MCF 10A (cell line): ENCODE measurements at regions not wholly inside any gene's neighbourhood (a gene's known extent, or its start where the extent isn't known, plus 50 kb on each side); places are given as distances from the start of the nearest gene placed in this dataset.

Source experiments
- BruUV-seq: library from RNA; stranded (reverse); fragments of 400-500 nt; replicated peaks from 2 replicates; lab custom pipeline; 2021; lab: Mats Ljungman, UMichigan
- CTCF ChIA-PET: fragments of 300-600 bp; sonication (Branson Sonifier 250); formaldehyde crosslinking; extraction: SDS; loops from one replicate; lab custom pipeline; 2021; ENCODE audit warnings: antibody characterized with exemption, inconsistent platforms; lab: Yijun Ruan, JAX
- POLR2A ChIA-PET: fragments of 300-600, 350-650 bp; sonication (Branson Sonifier 250); formaldehyde crosslinking; extraction: SDS; loops from one replicate; lab custom pipeline; 2020; ENCODE audit warnings: antibody characterized with exemption, inconsistent platforms; lab: Yijun Ruan, JAX
- DNase-seq: peaks from one replicate; pipeline ENCODE4 v3.0.0-alpha.2; 2018; ENCODE audit not compliant: unreplicated experiment
- H3K27ac Mint-ChIP-seq: one replicate; pipeline ENCODE4 v1.8.0; 2022; ENCODE audit warnings: mild to moderate bottlenecking, low read depth, mixed read lengths; ENCODE audit not compliant: unreplicated experiment
- H3K27me3 Mint-ChIP-seq: one replicate; pipeline ENCODE4 v1.8.0; 2022; ENCODE audit warnings: mixed read lengths; ENCODE audit not compliant: insufficient read depth, unreplicated experiment
- H3K36me3 Mint-ChIP-seq: one replicate; pipeline ENCODE4 v1.8.0; 2022; ENCODE audit warnings: mild to moderate bottlenecking, moderate library complexity, mixed read lengths; ENCODE audit not compliant: insufficient read depth, unreplicated experiment
- H3K4me1 Mint-ChIP-seq: one replicate; pipeline ENCODE4 v1.8.0; 2022; ENCODE audit warnings: mixed read lengths; ENCODE audit not compliant: insufficient read depth, unreplicated experiment
- H3K4me3 Mint-ChIP-seq: one replicate; pipeline ENCODE4 v1.8.0; 2022; ENCODE audit warnings: mild to moderate bottlenecking, moderate library complexity, mixed read lengths; ENCODE audit not compliant: unreplicated experiment
- H3K9me3 Mint-ChIP-seq: one replicate; pipeline ENCODE4 v1.8.0; 2022; ENCODE audit warnings: mixed read lengths; ENCODE audit not compliant: unreplicated experiment
- intact Hi-C: fragments of 100-400 bp; cut with micrococcal nuclease; formaldehyde crosslinking; loops from 2 replicates; pipeline ENCODE4 v1.14.1; 2022
- TF ChIP-seq, protein P1 (sequence below): fragments of 200-600 bp; IDR thresholded peaks from one replicate; pipeline ENCODE4 v1.8.0; 2022; ENCODE audit warnings: antibody characterized with exemption, mild to moderate bottlenecking; ENCODE audit not compliant: unreplicated experiment

DNA sequence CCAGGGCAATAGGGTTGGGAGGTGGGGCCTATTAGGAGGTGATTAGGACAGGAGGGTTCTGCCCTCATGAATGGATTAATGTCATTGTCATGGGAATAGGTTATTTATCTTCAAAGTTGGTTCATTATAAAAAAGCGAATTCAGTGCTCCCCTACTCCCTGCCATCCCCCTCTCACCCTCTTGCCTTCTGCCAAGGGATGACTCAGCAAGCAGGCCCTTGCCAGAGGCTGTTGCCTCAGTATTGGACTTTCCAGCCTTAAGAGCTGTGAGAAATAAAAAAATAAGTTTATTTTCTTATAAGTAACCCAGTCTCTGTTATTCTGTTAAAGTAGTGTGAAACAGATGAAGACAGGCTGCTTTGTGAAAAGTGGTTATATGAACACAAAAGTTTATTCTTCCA is 381.1 kb upstream of the ZFP64 start:
- H3K9me3 Mint-ChIP-seq: peaks cover 8% of the 10 kb centered on the region
- intact Hi-C loops: no loop called here
- no peaks in the 10 kb centered on the region for H3K4me1 Mint-ChIP-seq
- H3K36me3 Mint-ChIP-seq: peaks cover 4% of the 10 kb centered on the region
- CTCF ChIA-PET: interaction anchor here (0.6 kb wide), 1 partner anchor 745 kb away, joined by 4 read pairs; no protein-coding TSS in a partner anchor
- POLR2A ChIA-PET: no interaction called here
- TF ChIP-seq, protein P1, sequence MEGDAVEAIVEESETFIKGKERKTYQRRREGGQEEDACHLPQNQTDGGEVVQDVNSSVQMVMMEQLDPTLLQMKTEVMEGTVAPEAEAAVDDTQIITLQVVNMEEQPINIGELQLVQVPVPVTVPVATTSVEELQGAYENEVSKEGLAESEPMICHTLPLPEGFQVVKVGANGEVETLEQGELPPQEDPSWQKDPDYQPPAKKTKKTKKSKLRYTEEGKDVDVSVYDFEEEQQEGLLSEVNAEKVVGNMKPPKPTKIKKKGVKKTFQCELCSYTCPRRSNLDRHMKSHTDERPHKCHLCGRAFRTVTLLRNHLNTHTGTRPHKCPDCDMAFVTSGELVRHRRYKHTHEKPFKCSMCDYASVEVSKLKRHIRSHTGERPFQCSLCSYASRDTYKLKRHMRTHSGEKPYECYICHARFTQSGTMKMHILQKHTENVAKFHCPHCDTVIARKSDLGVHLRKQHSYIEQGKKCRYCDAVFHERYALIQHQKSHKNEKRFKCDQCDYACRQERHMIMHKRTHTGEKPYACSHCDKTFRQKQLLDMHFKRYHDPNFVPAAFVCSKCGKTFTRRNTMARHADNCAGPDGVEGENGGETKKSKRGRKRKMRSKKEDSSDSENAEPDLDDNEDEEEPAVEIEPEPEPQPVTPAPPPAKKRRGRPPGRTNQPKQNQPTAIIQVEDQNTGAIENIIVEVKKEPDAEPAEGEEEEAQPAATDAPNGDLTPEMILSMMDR: no peak
- BruUV-seq: no TSS peak
- no peaks in the 10 kb centered on the region for H3K27me3 Mint-ChIP-seq
- no peak overlapping the region for H3K4me3 Mint-ChIP-seq
- no peak overlapping the region for H3K27ac Mint-ChIP-seq
- DNase-seq: no peak

DNA sequence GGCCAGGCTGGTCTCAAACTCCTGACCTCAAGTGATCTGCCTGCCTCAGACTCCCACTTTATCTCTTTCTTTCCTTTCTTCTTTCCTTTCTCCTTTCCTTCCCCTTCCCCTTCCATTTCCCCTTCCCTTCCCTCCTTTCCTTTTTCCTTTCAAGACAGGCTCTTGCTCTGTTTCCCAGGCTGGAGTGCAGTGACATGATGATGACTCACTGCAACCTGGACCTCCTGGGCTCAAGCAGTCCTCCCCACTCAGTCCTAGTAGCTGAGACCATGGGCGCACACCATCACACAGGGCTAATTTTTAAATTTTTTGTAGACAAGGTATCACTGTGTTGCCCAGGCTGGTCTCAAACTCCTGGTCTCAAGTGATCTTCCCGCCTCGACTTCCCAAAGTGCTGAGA is 377.6 kb upstream of the ZFP64 start:
- intact Hi-C loops: no loop called here
- CTCF ChIA-PET: no interaction called here
- Mint-ChIP-seq H3K27ac (no peak overlapping the region), H3K36me3 (peaks cover 5% of the 10 kb centered on the region), H3K9me3 (peaks cover 16% of the 10 kb centered on the region), H3K4me1 (no peaks in the 10 kb centered on the region), H3K4me3 (no peak overlapping the region), H3K27me3 (no peaks in the 10 kb centered on the region)
- TF ChIP-seq, protein P1: no peak
- DNase-seq: no peak
- POLR2A ChIA-PET: no interaction called here
- no TSS peak for BruUV-seq

DNA sequence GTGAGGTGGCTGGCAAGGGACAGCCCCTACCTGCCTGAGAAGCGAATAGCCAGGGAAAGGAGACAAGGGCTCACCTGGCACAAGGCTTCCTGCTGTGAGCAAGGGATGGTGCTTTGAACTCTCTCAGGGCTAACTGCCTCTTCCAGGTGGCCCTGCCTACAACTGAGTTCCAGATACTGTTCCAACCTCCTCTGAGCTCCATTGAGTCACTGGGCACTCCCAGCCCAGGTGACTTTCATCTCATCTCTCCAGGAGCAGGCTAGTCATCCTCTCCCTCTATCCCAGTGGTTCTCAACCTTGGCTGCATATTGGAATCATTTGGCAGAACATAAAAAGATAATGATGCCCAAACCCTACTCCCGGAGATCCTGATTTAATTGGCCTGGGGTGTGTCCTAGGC is 374.0 kb upstream of the ZFP64 start:
- CTCF ChIA-PET: interaction anchor here (0.7 to 1.3 kb wide), 2 partner anchors 14 to 25 kb away, joined by 3 to 6 read pairs; no protein-coding TSS in a partner anchor
- intact Hi-C loops: no loop called here

DNA sequence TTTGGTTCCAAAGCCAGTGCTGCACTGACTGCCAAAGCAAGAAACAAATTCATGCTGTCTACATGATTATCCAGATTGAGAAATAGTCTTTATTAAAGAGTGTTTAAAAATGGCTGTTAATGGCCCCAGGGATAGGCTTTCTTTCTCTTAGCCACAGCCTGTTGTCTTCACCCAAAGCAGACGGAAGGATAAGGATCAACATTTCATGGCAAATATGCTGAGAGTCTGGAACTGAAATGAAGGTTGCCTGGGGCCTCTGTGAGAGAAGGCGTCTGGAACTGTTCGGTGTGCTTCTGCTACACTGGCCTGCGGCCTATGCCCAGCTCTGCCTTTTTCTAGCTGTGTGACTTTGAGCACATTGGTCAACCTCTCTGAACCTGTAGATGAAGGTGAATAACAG is 373.0 kb upstream of the ZFP64 start:
- no peak overlapping the region for H3K4me3 Mint-ChIP-seq

More for the DNA sequence above, 374.0 kb upstream of the ZFP64 start:
- H3K4me3 Mint-ChIP-seq: no peak overlapping the region
- no peaks in the 10 kb centered on the region for H3K27me3 Mint-ChIP-seq
- DNase-seq: no peak
- H3K27ac Mint-ChIP-seq: no peak overlapping the region
- POLR2A ChIA-PET: no interaction called here
- no peaks in the 10 kb centered on the region for H3K4me1 Mint-ChIP-seq
- peaks cover 5% of the 10 kb centered on the region for H3K36me3 Mint-ChIP-seq
- peaks cover 26% of the 10 kb centered on the region for H3K9me3 Mint-ChIP-seq
- BruUV-seq: no TSS peak
- TF ChIP-seq, protein P1: no peak

More for the DNA sequence above, 373.0 kb upstream of the ZFP64 start:
- peaks cover 29% of the 10 kb centered on the region for H3K9me3 Mint-ChIP-seq
- peaks cover 5% of the 10 kb centered on the region for H3K36me3 Mint-ChIP-seq
- DNase-seq: no peak
- BruUV-seq: no TSS peak
- no peaks in the 10 kb centered on the region for H3K4me1 Mint-ChIP-seq
- ChIA-PET CTCF (interaction anchor here (0.5 kb wide), 1 partner anchor 32 kb away, joined by 3 read pairs; no protein-coding TSS in a partner anchor), POLR2A (no interaction called here)
- no peaks in the 10 kb centered on the region for H3K27me3 Mint-ChIP-seq
- TF ChIP-seq, protein P1: no peak
- no peak overlapping the region for H3K27ac Mint-ChIP-seq
- intact Hi-C loops: no loop called here
